ENCODE measurements at regions not wholly inside any gene's neighbourhood (a gene's known extent, or its start where the extent isn't known, plus 50 kb on each side); places are given as distances from the start of the nearest gene placed in this dataset.
"Not testable (repeated sequence)": the region's sequence is repeated elsewhere in the genome, so short reads cannot be mapped to it uniquely, and the experiment has no call there.

DNA sequence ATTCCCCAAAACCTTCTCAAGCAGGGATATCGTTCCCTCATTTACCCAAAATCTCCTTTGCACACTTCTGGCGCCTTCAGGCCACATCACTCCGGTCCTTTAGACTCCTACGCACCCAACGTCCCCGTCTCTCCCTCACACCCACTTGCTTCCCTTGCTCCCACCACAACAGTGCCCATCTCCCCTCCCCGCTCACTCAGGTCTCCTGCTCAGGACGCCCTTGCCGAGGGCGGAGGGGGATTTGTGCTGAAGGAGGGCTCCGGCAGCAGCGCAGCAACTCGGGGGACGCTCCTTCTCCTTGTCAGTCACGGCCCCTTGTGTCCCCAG lies 71.6 kb downstream of the PCMTD2 start:
- intact Hi-C loops (cut with DNase I, micrococcal nuclease); DNase-seq; ATAC-seq: not testable (repeated sequence)

DNA sequence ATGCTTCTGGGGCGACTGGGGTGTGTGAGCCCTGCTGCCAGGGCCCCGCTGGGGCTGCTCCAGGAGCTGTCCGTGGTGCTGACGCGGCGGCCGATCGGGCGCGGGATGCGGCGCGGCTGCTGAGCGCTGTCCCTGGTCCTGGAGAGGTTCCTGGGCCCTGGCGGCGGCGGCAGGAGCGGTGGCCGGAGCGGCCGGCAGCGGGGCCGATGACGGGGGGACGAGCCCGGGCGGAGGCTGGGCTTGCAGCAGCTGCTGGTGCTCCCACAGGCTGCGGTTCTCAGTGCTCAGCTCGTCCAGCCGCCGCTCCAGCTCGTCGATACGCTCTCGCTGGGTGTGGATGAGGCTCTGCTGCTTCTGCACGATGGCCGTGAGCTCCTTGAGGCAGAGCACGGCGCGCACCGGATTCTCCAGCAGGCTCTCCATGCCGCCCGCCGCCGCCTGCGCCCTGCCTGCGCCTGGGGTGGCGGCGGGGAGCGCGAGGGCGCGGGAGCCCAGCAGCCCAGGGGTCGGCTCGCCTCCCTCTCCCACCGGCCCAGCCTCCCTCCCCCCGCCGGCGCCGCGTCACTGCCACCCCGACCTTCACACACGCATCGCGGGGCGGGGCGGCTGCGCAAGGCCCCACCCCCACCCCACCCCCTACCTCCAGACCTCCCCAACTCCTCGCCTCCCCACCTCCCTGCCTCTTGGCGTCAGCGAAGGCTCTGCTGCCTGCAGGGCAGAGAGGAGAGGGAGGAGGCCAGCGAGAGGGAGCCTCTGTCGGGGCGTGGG lies 72.2 kb downstream of the PCMTD2 start:
- DNase-seq; intact Hi-C loops (cut with DNase I, micrococcal nuclease): not testable (repeated sequence)
- peak; percentile 96 for ATAC-seq

DNA sequence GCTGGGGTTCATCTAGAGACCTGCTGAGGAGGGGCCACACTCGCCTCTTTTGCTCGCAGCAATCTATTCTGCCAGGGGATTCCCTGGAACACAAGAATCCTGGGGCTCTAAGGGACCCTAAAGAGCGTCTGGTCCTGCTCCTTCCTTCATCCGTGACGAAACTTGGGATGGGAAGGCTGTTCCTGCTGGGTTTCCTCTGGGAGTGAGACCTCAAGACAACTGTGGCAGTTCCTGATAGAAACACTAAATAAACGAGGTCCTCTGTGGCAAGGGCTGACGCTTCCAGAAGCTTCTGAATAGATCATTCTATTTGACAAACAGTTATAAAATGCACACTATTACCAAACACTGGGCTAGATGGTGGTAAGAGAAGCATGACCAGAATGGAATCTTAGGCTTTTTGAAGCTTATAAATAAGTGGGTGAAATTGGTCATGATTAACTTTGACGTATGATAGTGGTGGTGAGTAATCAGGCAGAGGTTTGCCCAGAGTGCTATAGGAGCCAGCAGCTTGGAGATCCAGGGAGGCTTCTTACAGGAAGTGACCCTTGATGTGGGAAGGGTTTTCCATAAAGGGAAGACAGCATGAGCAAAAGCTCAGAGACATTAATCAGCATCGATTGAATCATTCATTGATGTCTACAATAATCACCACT lies 73.2 kb downstream of the PCMTD2 start:
- intact Hi-C loops (cut with DNase I, micrococcal nuclease); DNase-seq; ATAC-seq: not testable (repeated sequence)

DNA sequence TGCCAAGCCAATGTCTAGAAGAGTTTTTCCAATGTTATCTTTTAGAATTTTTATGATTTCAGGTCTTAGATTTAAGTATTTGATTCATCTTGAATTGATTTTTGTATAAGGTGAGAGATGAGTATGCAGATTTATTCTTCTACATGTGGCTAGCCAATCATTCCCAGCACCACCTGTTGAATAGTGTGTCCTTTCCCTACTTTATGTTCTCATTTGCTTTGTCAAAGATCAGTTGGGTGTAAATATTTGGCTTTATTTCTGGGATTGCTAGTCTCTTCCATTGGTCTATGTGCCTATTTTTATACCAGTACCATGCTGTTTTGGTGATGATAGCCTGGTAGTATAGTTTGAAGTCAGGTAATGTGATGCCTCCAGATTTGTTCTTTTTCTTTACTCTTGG lies 77.1 kb downstream of the PCMTD2 start:
- intact Hi-C loops (cut with DNase I, micrococcal nuclease): not testable (repeated sequence)

More for the DNA sequence above, 77.1 kb downstream of the PCMTD2 start:
- ATAC-seq, DNase-seq: not testable (repeated sequence)

Data from left colon (tissue), 2 donors.